GM18868 (cell line): ENCODE measurements at regions not wholly inside any gene's neighbourhood (a gene's known extent, or its start where the extent isn't known, plus 50 kb on each side); places are given as distances from the start of the nearest gene placed in this dataset.

ENCODE experiments used
- ATAC-seq: cut with Tn5 transposase; IDR thresholded peaks from one replicate; pipeline ENCODE4 v1.9.1; 2021; ENCODE audit warnings: mild to moderate bottlenecking, moderate library complexity; ENCODE audit not compliant: unreplicated experiment

DNA sequence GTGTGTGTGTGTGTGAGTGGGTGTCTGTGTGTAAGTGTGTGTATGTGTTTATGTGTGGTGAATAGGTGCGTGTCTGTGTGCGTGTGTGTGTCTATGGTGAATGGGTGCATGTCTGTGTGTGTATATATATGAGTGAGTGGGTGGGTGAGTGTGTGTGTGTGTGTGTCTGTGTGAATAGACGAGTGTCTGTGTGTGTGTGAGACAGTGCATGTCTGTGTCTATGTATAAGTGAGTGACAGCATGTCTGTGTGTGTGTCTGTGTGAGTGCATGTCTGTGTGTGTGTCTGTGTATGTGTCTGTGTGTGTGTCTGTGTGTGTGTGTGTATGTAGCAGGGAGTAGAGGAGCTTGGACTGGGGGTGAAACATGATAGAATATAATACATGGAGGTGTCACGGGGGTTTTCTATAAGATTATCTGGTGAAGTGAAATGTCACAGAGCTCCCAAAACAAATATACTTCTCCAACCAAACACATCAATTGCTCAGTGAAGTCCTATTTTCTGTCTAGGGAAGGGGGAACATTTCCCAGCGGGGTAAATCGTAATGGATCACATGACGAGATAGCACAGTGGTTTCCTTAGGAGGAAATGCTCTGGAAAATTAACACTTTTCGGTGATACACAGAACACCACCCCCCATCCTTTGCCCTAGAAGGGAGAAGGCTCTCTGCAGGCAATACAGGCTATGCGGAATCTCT, 723.3 kb upstream of the CELF2 start:
- no peak for ATAC-seq

DNA sequence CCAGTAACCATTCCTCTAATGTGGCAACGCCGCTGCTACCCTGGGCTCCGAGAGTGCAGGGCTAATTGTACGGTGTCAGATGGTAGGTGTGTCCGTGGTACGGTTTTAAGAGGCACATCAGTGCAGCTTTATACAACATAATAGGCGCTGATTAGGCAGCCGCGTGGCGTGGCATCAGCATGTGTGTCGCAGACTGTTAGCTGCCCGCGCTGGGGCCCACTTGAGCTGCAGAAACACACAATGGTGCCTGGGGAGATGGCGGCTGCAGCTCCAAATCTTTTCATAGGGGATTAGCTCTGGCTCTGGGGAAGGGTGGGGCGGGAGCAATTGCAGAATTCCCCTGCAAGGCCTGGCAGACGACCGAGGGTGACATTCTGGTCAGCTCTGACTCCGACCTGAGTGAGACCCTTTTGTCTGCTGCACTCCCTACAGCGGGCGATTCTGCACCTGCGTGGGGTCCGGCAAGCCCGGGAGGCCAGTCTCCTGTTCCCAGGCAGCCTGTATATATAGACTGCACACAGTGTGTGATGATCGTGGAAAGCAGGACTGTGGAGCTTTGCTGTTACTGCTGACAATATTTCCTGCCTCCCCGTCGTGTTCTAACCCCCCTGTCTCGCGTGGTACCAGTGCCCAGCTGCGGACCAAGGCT, 722.7 kb upstream of the CELF2 start:
- ATAC-seq = no peak

DNA sequence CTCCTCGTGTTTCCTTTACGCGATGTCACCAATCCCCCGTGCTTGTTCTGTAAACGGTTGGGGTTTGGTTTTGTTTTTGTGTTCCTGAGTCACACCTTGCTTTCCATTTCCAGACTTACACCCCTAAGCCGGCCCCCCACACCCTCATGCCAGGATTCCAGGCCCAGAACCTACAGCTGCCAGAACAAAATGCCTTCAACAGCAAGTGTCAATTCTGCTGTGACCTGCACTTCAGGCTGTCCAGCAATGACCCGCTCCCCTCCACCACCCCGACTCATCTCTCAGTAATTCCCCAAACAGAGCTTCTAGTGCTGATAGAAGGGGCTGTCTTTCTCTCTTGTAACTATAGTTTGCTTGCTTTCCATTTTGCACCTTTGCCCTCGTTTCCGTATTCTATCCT, 722.1 kb upstream of the CELF2 start:
- ATAC-seq = no peak

DNA sequence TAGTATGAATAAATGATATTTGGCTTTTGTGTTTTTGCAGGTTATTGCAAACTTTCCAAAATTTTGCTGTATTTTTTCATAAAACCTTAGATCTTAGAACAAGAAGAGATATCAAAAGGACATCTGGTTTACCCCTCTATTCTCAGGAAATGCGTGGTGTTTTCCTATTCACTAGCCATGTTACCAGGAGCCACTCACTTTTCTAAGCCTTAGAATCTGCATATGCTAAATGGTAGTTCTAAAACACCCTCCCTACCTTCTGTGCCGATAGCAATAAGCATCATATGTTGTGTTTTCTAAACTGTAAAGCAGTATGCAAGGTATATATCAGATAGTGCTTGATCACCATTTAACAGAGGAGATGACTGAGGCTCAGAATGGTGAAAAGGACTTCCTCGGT, 715.0 kb upstream of the CELF2 start:
- ATAC-seq = no peak

DNA sequence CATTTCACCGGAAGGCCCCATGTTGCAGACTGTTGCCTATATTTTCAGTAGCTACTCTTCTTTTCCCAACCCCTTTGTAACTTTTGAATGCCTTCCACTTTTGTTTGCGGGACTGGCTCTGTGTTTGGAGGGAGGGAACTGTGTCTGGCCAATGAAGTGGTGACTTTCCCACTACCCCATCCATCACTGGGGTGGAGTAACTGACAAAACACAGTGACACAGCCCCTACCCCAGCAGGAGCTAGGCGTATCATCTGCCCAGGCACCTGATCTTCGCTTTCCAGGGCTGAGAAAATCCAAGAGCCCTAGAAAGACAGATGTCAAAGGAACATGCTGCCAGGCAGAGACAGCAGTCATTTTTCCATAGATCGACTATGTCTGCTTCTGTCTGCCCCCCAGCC, 710.6 kb upstream of the CELF2 start:
- ATAC-seq = no peak

DNA sequence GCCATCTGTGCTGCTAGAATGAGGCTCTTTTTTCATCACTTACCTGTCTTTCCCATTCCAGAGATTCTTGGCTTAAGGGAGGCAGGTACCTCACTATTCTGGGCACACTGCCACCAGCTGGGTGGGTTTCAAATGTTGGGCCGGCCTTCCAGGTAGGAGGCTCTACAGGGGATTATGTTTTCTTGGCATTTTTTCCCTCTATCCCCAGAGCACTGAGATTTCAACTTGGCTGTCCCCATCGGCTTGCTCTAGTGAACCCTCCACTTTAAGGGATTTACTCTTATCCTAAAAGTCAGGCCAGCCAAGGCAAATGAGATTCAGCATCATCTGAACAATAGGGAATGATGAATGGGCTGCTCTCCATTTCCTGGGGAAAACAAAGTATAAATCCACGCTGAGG, 710.1 kb upstream of the CELF2 start:
- no peak for ATAC-seq

DNA sequence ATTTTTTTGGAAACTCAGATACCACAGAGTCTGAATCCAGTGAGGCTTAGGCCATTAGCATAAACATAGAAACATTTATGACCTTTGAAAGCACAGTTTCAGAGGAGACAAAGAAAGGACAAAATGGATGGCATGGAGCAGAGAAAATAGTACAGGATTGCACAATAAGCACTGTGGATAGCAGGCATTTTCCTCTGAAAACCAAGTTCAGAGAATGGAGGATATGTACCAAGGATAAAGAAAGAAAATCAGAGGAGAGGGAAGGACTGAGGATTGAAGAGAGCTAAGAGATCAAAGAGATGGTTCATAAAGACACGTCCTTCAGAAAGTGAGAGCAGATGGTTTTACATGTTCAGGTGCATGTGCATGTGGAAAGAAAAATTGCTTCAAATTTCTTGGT, 707.2 kb upstream of the CELF2 start:
- ATAC-seq = no peak

DNA sequence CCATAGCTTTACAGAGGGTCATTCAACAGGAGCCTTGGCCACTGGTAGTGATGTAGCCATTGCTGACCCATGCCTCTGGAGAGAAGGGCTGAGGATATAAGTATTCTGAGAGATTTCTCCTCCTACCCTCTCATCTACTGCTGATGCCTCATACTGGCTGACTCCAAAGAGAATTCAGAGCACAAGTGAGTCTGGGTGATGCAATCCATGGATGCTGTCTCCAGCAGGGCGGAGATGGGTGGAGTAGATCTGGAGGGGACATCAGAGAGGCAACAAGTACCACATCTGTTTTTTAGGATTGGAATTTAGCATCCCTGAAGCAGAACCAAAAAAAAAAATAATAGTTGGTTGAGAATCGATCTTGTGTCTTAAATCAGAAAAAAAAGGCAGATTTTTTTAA, 705.7 kb upstream of the CELF2 start:
- ATAC-seq = no peak

DNA sequence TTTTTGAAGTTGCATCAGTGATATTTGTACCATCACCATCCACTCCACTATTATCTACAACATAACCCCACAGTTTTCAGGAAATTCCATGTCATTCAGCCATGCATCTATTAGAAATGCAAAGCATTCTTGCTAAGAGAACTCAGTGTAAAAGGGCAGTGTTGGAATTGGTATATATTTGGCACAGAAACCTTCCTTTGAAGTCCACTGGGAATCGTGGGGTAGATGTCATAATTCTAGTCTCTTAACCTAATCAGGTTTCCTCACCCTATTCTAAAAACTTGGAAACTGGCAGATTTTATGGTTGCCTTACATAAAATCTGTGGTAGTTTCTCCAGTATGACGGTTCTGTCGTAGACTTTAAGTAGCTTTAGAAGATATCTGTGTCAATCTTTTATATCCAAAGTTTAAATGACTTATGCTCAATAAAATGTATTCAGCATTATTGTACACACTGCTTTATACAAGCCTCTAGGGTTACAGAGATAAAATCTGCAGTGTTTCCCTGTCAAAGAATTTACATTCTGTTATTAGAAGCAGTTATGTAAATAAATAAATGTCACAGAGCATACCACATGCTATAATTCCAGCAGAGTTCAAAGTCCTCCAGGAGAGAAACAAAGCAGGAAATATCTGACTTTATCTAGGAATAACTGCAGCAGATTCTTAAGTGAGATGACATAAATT, 704.4 kb upstream of the CELF2 start:
- no peak for ATAC-seq

DNA sequence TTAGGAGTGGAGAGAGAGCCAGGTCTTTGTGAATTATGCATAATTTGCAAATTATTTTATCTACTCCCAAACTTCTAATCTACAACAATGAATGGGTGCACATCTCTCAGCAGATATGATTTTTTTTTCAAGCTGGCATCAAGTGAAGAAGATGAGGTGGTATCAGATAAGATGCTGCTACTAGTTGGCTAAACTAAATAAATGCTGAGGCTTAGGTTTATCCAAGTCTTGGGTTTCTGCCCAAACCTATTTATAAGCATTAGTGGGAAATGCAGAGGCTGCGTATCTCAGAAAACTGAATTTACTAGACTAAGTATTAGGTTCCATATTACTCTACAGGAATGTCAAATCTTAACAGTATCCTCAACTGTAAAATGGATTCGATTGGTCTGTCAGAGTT, 703.0 kb upstream of the CELF2 start:
- ATAC-seq = no peak

DNA sequence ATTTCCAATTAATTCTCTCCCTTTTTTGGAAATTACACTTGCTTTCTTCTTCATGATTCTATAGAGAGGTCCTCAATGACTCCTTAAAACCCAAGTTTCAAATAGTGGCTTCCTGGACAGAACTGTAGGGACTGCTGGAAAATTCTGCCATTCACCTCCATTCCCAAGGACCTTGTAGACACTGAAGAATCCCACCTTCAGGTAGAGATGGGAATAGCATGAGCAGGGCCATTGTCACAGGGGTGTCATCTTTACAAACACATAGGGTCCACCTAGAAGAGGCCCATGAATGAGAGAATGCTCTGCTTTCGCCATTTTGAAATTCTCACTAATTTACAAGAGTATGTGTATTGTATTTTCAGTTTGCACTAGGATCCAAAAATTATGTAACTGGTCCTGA, 701.7 kb upstream of the CELF2 start:
- ATAC-seq = no peak

DNA sequence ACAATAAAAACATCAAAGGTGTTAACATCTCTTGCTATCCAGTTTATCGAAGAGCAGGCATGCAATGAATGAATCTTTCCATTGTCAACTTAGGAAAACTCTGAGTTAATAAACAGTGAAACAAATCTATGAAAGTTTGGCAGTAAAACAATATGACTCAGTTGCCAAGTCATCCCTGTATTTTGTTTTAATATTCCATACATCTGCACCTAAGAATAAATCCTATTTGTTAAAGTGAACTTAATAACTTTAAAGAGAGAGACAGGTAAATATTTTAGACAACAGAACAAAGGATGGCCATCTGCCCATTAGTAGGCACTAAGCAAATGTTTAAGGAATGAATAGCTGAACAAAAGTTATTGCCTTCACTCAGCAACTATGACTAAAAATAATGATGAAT, 700.5 kb upstream of the CELF2 start:
- ATAC-seq = no peak

DNA sequence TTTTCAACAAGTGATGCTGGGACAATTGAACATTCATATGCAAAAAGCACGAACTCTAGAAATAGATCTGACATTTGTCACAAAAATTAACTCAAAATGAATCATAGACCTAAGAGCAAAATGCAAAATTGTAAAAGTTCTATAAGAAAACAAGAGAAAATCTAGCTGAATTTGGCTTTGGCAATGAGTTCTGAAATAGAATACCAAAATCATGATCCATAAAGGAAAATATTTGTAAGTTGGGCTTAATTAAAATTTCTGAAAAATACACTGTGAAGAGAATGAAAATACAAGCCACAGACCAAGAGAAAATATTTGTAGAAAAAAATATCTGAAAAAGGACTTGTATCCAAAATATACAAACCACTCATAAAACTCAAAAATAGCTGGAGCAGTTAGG, 698.8 kb upstream of the CELF2 start:
- no peak for ATAC-seq

DNA sequence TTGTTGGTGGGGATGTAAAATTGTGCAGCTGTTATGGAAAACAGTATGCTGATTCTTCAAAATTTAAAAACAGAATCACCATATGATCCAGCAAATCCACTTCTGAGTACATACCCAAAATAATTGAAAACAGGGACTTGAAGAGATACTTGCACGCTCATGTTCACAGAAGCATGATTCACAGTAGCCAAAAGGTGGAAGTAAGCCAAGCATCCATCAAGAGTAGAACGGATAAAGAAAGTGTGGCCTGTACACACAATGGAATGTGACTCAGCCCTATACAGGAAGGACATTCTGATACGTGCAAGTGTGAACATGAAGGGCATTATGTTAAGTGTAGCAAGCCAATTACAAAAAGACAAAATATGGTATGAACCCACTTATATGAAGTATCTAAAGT, 696.7 kb upstream of the CELF2 start:
- no peak for ATAC-seq

DNA sequence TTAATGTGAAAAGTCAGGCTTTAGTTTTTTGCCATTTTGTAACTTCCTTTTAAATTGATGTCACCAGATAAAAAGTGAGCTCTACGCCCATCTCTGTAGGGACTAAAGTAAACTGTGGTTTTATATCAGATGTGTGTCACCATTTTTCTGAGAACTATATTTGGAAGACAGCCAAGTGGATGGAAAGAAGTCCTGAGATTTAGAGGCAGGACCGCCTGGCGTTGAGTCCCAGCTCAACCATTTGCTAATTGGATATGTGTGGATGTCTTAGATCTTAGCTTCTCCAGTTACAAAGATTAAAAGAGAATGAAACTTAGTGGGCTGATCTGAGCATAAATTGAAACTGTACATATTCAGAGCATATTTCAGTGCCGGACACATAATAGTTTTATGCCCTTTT, 691.6 kb upstream of the CELF2 start:
- no peak for ATAC-seq

DNA sequence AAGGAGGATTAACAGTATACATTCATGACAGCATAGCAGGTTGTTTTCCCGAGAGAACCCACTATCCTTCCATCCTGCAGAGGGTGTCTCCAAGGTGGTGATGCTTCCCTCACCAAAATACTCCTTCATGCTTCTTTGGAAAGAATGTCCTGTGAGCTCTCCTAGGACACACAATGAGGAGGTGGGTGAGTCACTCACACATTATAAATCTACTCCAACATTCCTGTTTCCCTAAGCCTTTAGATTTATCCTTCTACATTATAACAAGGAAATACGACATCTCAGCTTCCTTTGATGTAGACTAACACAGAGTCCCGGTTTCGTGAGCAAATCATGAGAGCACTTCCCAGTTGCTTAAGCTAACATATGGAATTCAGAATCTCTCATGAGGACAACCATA, 689.7 kb upstream of the CELF2 start:
- ATAC-seq = no peak

DNA sequence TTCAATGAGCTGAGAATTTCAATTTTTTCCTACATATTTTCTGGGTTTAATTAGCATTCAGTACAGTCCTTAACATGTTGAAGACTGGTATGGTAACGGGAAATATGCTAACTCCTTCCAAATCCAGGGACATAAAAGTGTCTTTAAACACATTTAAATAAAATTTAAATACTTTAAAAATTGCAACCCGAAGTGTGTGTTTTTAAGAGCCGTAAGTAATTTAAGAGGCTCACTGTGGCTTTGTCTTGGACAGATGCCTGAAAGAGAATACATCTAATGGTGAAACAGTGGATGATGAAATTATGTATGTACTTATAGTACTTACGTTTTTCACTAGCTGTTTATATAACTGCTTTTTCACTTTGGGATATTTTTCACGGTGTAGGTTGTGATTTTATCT, 687.3 kb upstream of the CELF2 start:
- ATAC-seq = no peak

DNA sequence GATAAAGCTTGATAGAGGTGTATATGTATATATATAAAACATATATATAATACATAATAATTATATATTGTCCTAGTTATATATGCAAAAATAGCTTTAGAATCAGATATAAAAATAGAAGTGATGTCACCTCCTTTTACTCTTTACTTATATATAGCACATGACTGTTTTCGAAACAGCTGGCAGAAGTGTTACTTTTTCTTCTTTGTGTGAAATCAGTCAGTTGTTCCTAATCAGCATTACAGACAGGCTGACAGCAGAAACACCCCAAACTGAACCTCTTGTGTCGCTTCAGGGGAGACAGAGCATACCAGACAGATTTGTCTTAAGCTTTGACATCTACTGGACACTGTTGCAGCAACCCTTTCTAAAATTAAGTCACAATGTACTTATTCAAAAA, 684.9 kb upstream of the CELF2 start:
- peak; percentile 92 for ATAC-seq

DNA sequence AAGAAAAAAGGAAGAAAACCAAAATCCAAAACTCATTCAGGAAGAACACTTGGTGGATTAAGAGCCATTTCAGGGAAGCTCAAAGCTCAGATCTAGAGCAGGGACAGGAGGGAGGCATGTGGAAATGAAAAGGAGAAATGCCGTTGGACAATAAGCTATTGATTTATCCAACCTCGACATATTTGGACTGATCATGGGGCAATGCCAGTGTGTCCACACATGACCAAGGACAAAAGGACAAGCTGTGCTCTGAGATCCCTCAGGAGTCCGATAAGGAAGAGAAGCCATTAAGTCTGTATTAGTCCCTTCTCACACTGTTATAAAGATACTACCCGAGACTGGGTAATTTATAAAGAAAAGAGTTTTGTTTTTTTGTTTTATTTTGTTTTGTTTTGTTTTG, 684.0 kb upstream of the CELF2 start:
- ATAC-seq = no peak

DNA sequence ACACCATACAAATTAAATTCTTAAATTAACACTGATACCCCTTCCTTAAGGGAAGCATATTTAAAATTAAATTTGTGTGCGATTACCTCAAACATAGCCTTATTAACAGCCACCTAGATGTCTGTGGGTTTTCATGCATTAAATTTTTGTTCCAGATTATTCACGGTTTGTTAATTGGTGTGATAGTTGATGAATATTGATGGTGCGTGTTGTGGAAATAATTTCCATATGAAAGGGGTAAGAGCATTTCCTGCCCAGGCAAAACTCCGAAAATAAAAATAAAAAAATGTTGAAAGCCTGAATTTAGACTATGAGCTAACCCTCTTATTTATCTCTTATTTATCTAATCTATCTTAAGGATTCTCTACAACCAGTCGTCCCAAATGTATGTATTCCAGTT, 679.3 kb upstream of the CELF2 start:
- no peak for ATAC-seq

DNA sequence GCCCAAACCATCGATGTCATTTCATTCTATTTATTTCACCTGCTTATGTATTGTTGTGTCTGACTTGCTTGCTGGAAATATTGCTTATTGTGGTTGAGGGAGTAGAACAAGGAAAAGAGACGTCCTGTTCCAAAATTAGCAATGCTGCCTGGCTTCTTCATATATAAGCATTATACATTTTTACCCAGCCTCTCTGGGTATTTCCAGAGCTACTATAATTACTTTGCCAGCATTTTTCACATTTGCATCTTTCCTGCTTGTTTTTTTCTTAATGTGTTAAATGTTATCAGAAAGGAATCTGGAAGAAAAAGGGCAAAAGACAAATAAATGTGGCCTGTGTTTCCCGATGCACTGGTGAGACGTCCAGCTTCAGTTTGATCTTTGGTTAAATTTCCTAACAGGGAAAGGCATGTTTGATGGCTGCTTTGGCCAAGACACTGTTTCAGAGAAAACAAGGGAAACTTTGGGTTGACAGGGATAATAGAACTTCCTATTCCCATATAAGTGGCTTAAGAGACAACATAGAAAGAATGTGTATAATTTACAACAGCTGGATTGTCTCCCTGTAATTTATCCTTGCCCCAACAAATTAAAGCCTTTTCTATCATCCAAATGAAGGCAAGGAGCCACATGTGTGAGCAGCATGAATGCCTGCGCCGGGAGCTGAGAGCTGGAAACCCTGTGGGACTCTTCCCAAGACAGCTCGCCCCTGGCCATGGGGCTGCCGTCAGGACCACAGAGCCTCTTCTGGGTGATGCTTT, 671.1 kb upstream of the CELF2 start:
- no peak for ATAC-seq

DNA sequence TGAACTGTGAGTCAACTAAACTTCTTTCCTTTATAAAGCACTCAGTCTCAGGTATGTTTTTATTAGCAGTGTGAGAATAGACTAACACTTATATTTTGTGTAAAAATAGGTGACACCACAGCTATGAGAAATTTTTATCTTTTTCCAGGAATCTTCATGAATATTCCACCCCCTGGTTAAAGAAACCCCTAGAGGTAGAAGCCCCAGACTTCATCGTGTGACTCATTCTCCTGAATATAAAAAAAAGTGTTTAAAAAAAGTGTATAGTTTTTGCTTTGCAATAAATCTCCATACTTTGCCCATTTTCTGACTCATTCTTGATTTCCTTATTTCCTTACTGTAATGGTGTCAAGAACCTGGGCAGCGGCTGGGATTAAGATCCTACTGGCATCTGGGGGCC, 667.6 kb upstream of the CELF2 start:
- no peak for ATAC-seq
